GM12875 (cell line): ENCODE measurements at regions not wholly inside any gene's neighbourhood (a gene's known extent, or its start where the extent isn't known, plus 50 kb on each side); places are given as distances from the start of the nearest gene placed in this dataset.
"Not testable (repeated sequence)": the region's sequence is repeated elsewhere in the genome, so short reads cannot be mapped to it uniquely, and the experiment has no call there.

Experiments
- H3K4me3 ChIP-seq: one replicate; pipeline ENCODE4 v1.5.1; 2011; ENCODE audit warnings: low read depth, low read length, control low read depth
- CTCF ChIP-seq: IDR thresholded peaks from 2 replicates; pipeline ENCODE4 v1.5.1; 2011; ENCODE audit warnings: low read depth, mild to moderate bottlenecking, control low read depth, inconsistent platforms, low read length, moderate library complexity, borderline replicate concordance; ENCODE audit not compliant: insufficient read depth

DNA sequence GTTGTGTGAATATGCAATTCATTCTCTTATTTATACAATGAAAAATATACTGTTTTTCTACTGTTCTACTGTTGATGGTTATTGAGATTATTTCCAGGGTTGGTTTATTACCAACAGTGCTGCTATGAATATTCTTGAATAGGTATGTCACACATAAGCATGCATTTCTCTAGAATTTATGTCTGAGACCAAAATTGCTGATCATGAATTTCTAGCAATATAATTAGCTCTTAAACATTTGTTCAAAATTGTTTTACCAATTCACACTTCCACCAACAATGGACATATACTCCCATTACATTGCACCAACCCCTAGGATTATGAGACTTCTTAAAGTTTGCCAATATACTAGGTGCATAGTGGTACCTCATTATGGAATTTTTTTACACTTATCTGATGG, 164.1 kb upstream of the KCNQ5 start:
- TF ChIP-seq CTCF, result no peak
- no peak overlapping the region for H3K4me3 ChIP-seq

DNA sequence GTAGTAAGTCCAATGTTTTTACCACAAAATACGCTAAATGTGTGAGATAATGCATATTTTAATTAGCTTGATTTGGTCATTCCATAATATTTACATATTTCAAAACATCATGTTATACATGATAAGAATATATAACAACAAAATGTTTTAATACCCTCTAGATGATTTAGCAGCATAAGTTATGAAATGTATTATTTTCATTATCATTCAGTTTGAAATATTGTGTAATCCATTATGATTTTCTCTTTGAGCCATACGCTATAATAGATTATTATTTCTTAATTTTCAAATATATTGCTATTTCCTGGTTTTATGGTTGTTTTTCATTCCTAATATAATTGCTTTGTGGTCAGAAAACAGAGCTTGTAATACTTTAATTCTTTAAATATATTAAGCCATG, 163.3 kb upstream of the KCNQ5 start:
- no peak overlapping the region for H3K4me3 ChIP-seq
- no peak for TF ChIP-seq CTCF

DNA sequence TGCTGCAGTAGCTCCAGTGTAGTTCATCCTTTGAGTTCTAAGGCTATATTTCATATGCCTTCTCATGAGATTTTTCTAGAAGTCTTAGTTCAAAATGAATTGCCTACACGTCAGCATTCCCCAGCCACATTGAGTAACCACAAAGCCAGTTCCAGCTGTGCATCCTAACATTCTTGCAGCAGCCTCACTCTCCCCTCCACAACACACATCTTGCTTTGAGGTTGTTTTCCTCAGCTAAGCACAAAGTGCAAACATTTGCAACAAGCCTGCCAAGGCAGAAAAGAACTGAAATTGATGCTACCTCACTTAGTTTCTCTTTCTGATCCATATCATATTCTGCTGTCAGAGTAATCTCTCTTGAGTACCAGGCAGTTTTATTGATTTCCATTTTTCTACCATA, 160.7 kb upstream of the KCNQ5 start:
- no peak for TF ChIP-seq CTCF
- H3K4me3 ChIP-seq, result no peak overlapping the region

DNA sequence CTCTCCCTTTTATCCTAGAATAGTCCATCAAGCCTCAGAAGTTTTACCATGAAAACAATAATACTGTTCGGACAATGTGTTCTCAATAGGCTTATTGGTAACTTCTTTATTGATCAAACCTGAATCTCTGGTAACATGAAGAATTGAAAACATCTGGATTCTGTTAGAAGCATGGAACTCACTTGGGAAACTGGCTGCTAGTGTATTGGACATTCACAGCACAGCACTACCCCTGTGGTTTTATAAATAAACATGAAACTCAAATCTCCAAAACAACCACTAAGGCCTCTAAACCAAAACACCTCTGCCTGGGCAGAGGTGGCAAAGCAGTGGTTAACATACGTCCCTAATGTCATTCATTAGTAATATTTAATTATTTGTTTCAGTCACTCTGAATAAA, 157.6 kb upstream of the KCNQ5 start:
- no peak overlapping the region for H3K4me3 ChIP-seq
- no peak for TF ChIP-seq CTCF

DNA sequence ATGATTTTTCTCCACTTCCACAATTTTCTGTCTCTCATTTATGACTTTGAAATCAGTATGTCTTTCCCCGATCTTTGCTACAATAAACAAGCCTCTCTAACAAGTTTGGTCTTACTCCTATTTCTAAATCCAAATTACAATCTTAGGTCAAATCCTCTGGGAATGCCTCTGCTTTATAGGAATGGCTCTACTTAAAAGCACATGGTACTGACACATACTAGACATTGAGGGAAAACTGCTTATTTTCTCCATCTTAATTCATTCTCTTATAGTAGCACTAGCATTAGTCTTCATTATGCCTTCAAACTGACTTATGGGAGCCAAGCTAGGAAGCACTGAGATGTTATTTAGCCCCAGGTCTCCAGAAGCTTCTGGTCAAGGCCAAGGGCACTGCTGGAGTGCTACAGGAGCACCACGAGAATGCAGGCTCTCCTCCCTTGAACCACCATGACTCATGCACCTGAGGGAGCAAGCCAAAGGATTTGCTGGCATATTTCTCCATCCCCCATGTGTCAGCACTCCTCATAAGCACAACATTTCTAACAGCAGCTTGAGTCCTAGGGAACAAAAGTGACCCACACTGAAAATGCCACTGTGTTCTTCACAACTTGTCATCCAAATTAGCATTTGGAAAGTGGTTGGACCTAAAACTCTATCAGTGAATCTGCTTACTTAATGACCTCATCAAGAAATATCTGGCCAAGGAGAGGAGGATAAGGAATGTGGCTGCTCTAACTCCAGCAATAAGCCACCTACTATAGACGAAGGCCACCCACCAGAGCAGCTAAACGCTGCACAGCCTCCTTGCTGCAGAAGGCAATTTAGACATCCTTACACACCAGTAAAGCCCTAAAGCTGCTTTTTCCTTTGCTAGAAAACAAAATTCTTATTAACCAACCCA, 156.8 kb upstream of the KCNQ5 start:
- no peak overlapping the region for H3K4me3 ChIP-seq
- no peak for TF ChIP-seq CTCF

GRCh38 chr6:72466471-72466870, 155.4 kb upstream of the KCNQ5 start:
- TF ChIP-seq CTCF, result no peak
- no peak overlapping the region for H3K4me3 ChIP-seq

DNA sequence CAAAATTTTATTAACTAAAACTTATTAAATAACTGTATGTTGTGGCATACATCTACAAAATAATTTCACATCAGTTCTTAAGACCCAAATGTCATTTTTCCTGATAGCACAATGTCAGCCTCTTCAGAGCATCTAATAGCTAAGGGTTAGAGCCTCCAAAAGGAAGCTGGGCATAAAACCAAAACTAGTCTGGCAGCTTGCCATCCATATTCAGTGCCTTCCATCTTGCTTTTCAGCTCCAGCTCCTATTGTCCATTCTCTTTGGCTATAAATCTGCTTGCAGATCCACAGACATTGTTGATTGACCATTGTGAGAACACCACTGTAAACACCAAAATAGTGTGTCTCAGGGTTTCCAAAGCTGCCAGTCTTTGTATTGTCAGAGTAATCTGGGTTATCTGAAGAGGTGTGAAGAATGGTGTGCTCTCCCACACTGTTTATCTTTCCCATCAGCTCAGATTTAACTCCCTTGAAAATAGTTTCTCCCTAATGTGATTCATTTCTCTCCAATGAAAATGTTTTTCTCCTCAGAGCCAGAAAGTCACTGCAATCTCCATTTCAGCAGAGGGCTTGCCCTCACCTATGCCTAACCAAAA, 154.8 kb upstream of the KCNQ5 start:
- TF ChIP-seq CTCF, result no peak
- H3K4me3 ChIP-seq, result no peak overlapping the region

DNA sequence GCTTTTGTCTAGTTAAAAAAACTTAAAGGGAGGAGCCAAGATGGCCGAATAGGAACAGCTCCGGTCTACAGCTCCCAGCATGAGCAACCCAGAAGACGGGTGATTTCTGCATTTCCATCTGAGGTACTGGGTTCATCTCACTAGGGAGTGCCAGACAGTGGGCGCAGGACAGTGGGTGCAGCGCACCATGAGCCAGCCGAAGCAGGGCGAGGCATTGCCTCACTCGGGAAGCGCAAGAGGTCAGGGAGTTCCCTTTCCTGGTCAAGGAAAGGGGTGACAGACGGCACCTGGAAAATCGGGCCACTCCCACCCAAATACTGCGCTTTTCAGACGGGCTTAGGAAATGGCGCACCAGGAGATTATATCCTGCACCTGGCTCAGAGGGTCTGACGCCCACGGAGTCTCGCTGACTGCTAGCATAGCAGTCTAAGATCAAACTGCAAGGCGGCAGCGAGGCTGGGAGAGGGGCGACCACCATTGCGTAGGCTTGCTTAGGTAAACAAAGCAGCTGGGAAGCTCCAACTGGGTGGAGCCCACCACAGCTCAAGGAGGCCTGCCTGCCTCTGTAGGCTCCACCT, 152.4 kb upstream of the KCNQ5 start:
- H3K4me3 ChIP-seq, result not testable (repeated sequence)
